HG03025 (cell line): ENCODE measurements at regions not wholly inside any gene's neighbourhood (a gene's known extent, or its start where the extent isn't known, plus 50 kb on each side); places are given as distances from the start of the nearest gene placed in this dataset.

Source experiments
- ATAC-seq: cut with Tn5 transposase; IDR thresholded peaks from one replicate; pipeline ENCODE4 v1.9.1; 2021; ENCODE audit warnings: mild to moderate bottlenecking, moderate library complexity; ENCODE audit not compliant: unreplicated experiment, low FRiP score

GRCh38 chr5:117504305-117504704 is 929.7 kb upstream of the SEMA6A start:
- no peak for ATAC-seq

GRCh38 chr5:117497601-117498000 is 923.0 kb upstream of the SEMA6A start:
- no peak for ATAC-seq

GRCh38 chr5:117496801-117497200 is 922.2 kb upstream of the SEMA6A start:
- no peak for ATAC-seq

GRCh38 chr5:117494188-117494587 is 919.6 kb upstream of the SEMA6A start:
- no peak for ATAC-seq

- ATAC-seq = no peak
Measured at GRCh38 chr5:117488976-117489500, 914.4 kb upstream of the SEMA6A start.

- no peak for ATAC-seq
Measured at GRCh38 chr5:117487556-117487955, 912.9 kb upstream of the SEMA6A start.

GRCh38 chr5:117486879-117487391 is 912.3 kb upstream of the SEMA6A start:
- ATAC-seq = no peak

- ATAC-seq = no peak
Measured at GRCh38 chr5:117486261-117486660, 911.6 kb upstream of the SEMA6A start.

- no peak for ATAC-seq
Measured at GRCh38 chr5:117475919-117476318, 901.3 kb upstream of the SEMA6A start.

- ATAC-seq = no peak
Measured at GRCh38 chr5:117473165-117473564, 898.5 kb upstream of the SEMA6A start.

- no peak for ATAC-seq
Measured at GRCh38 chr5:117463881-117464570, 889.4 kb upstream of the SEMA6A start.

- ATAC-seq = no peak
Measured at GRCh38 chr5:117461966-117462365, 887.3 kb upstream of the SEMA6A start.

- peak; percentile 78 for ATAC-seq
Measured at GRCh38 chr5:117461403-117461802, 886.8 kb upstream of the SEMA6A start.

GRCh38 chr5:117457656-117458055 is 883.0 kb upstream of the SEMA6A start:
- no peak for ATAC-seq

GRCh38 chr5:117456866-117457470 is 882.3 kb upstream of the SEMA6A start:
- no peak for ATAC-seq

GRCh38 chr5:117455236-117456233 is 880.9 kb upstream of the SEMA6A start:
- peak; percentile 32 for ATAC-seq

- ATAC-seq = peak; percentile 94
Measured at GRCh38 chr5:117454716-117455212, 880.1 kb upstream of the SEMA6A start.

- ATAC-seq = no peak
Measured at GRCh38 chr5:117436846-117437245, 862.2 kb upstream of the SEMA6A start.

- ATAC-seq = no peak
Measured at GRCh38 chr5:117435203-117435602, 860.6 kb upstream of the SEMA6A start.

GRCh38 chr5:117434254-117434653 is 859.6 kb upstream of the SEMA6A start:
- ATAC-seq = no peak
